NCI-H2171 (cell line): ENCODE measurements at regions not wholly inside any gene's neighbourhood (a gene's known extent, or its start where the extent isn't known, plus 50 kb on each side); places are given as distances from the start of the nearest gene placed in this dataset.

Source experiments
- DNase-seq: peaks from one replicate; lab custom pipeline; 2025; lab: John Stamatoyannopoulos, UW

DNA sequence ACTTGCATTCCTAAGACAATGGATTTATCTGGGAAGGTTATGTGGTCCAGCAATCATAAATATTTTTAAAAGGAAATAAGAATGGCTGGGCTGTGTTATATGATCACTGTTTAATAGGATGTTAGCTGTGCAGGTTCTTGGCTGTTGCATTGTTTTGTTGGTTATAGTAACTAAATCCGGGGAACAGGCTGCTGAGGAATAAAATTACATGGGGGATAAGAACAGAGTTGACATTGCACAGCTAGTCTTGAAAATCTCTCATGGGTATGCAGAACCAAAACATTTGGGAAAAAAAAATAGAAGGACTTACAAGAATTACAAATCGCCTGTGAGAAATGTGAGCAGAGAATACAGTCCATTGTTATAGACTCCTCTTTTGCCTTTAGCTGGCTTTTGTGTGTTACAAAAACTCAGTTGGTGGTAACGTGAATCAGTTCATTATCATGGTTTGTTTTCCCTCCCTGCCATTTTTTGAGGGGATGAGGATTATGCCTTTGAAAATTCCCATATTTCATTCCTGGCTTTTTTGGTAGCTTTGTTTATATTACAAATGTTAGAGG, 375.3 kb upstream of the DAB2 start:
- DNase-seq, result no peak

DNA sequence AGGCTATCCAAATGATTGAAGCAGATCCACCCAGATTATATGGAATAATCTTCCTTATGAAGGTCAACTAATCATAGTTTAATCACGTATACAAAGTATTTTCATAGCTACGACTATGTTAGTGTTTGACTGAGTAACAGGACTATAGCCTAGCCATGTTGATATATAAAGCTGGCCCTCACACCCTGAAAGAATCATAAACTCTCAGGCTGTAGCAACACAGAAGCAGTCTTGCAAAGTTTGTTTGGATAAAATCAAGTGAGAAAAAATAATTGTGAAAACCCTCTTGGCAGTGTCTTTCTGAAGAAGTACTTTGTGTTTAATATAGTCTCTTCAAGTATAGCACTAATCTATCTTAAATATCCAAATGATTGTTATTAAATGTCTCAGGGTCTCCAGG, 374.5 kb upstream of the DAB2 start:
- no peak for DNase-seq

DNA sequence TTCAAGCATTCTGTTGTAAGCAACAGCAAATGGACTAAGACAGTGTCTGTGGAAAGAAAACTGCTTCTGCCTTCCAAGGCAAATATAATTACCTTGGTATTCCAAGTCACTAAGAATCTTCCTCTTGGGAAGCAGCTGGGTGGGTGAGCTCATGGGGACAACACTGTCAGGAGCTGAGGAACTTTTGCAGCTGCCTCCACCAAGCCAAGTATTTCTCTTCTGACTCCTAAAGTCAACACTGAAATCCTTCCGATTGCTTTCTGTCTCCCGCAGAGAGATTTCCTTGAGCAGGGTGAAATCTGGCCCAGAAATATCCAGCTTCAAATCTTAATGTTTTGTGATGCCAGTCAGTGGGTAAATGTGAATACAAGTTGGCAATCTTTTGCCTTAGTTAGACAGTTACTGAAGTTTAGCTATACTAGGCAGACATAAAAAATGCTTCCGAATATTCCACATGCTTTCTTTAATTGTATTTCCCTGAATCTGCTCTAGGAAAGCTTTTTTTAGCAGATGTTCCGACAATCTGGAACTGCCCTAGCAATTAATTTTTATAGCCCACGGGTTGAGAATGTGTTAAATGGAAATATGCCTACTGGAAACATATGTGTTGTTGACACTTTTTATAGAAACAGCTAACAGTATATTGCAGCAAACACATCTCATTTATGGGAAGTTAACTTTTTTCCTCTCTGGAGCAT, 369.9 kb upstream of the DAB2 start:
- DNase-seq, result no peak

GRCh38 chr5:39785410-39785809, 360.6 kb upstream of the DAB2 start:
- DNase-seq, result no peak

DNA sequence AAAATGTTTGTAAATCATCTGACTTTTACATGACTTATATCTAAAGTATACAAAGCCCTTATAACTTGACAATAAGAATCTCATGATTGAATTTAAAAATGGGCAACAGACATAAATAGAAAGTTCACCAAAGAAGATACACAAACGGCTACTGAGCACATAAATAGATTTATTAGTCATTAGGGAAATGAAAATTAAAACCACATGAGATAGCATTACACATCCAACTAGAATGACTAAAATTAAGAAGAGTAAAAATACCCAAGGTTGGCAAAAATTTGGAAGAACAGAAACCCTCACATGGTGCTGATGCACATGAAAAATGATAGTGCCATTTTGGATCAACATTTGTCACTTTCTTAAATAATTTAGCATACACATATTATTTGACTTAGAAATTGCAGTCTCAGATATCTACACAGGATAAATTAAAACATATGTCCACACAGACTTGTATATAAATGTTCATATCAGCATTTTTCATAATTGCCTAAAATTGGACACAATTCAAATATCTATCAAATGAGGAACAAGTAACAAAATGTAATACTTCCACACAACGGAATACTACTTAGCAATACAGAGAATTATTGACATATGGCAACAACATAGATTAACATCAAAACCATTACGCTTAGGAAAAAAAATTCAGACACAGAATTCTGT, 359.1 kb upstream of the DAB2 start:
- no peak for DNase-seq

DNA sequence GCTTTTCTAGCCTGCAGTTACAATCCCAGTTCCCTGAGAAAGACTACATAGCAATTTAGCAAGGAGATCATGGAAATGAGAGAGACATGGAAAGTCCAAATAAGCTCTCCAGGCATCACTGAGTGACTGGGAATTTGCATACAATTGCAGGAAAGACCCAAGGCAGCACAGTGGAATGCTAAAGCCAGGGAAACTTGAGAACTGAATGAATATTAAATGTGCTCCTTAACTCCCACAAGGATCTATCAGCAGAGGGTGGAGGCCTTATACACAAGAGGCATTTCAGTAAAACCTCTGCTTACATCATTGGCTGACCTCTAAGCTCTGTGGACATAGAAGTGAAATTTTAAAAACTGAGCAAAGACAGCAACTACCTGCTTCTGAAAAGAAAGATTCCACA, 355.6 kb upstream of the DAB2 start:
- no peak for DNase-seq

- no peak for DNase-seq
Observed at GRCh38 chr5:39779831-39780230, 355.1 kb upstream of the DAB2 start.

- DNase-seq, result no peak
Observed at GRCh38 chr5:39775797-39776365, 351.1 kb upstream of the DAB2 start.

DNA sequence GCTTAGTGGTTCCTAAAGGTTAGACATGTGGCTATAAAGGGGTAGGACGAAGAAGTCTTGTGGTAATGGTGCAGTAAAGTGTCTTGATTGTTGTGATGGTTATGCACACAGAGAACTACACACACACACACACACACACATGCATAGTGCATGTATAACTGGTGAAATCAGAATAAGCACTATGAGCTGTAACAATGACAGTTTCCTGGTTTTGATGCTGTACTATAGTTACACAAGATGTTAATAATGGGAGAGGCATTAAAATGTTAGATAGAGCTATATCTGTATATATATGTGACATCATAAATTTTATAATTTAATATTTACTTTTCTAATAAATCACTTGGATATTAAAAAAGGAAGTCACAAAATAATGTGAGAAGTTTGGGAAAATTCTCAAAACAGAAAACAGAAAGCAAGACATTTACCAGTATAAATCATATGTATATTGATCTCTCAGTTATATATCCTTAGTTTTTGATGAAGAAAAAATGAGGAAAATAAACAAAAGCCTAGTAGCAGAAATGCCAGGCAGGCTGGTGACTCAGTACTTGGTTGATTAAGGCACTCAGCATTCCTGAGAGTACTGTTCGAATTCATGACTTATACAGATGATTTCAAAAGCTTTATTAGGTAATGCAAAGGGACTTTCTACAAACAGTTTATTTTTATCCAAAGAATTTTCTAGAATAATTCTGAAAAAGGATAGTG, 350.5 kb upstream of the DAB2 start:
- DNase-seq, result no peak

GRCh38 chr5:39774605-39775004, 349.8 kb upstream of the DAB2 start:
- DNase-seq, result no peak

DNA sequence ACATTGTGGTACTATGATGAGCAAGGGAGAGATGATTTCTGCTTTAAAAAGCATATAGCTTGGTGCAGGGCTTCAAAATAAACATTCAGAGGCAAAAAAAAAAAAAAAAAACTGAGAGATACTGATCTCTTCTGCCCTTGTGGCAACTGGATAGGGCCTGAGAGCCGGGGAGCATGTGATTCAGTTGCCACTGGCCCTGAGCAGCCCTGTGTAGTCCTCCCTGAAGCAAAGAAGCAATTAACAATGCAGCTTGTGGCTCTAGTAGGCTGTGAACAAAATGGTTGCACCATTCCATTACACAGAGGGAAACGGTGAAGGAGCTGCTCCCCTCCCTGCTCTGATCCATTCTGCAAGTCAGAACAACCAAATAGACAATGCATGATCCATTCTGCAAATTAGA, 347.5 kb upstream of the DAB2 start:
- DNase-seq, result no peak

DNA sequence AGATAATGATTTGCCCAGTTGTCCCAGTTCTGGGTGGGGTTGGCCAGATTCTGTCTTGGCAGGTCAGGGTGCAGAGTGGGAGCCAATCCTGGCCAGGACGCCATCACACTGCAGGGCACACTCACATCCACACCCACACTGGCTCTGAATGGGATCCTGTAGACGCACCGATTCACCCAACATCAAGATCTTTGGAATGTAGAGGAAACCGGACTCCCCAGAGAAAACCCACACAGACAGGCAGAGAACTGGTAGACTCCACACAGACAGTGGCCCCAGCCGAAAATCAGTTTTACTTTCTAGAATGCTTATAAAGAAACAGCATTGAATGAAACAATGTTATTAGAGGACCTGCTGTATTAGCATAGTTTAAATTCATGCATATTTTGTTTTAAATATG, 343.1 kb upstream of the DAB2 start:
- no peak for DNase-seq

DNA sequence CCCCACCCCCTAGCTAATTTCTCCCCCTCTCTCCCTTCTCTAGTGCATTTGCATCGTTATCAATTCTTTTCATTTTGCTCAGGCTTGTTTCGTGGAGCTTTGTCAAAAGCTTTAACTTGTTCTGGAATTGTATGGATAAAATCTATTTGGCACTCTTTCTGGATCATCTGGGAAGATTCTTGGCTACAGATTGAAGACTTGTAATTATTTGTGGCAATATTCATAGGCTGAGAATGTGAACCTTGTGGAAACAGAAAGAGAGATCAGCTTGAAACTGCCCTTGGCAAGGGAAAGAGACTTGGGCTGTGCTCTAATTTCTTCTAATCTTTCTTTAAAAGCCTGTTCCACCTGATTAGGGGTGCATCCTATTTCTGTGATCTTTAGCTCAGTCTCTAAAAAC, 340.6 kb upstream of the DAB2 start:
- no peak for DNase-seq

DNA sequence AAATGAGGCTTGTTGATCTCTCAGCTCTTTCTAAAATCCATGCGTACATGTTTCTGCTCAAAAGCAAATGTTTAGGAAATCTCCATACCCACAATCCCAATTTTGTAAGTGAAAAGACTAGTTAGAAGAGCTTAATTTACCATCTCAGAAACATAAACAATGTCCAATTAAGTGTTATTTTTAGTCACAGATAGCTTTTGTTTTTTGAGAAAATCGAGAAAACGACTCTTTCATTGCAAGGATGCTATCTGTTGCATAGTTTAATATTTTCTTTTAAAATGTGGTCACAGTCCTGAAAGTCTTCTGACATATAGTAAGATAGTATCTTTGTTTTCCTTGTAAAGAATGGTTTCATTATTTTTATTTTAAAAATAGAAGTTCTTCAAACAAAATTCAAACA, 338.0 kb upstream of the DAB2 start:
- no peak for DNase-seq

DNA sequence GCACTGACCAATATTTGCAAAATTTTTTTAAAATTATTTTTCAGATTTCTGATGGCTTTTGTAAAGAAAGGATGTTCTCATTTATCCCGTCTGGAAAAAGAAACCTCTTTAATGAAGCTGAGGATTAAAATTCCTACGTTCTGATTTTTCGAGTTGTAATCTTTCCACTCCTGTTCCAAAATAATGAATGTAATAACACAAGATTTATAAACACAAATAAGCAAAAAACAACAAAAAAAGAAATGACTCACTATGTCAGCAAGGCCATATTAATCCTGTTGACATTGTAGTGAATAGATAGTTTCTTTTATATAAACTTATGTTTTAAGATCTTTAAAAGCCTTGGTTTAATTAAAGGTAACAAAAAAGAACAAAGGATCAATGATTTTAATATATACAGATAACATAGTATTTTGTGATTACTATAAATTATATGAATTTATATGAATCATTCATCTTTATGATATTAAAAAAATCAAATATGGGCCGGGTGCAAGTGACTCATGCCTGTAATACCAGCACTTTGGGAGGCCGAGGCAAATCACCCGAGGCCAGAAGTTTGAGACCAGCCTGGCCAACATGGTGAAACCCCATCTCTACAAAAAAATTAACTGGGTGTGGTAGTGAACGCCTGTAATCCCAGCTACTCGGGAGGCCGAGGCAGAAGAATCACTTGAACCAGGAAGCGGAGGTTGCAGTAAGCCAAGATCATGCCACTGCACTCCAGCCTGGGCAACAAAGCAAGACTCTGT, 336.6 kb upstream of the DAB2 start:
- no peak for DNase-seq

- DNase-seq, result no peak
Observed at GRCh38 chr5:39760385-39761198, 335.8 kb upstream of the DAB2 start.

- DNase-seq, result no peak
Observed at GRCh38 chr5:39759701-39760100, 334.9 kb upstream of the DAB2 start.

DNA sequence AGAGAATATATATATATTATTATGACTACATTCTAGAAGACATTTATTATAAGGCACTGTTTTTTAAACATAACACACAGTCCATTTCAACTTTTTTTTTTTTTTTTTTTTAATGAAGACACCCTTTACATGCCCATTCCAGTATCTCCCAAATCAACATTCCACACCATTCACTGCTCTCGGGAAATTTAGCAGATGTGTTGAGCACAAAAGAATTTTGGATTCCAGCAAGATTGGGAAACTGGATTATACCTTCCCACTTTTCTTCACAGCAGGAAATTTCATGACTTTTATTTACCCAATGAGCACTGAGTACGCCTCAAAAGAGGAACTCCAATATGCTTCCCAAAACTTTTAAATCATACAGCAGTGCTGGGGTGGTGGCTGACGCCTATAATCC, 333.6 kb upstream of the DAB2 start:
- DNase-seq, result no peak

- DNase-seq, result no peak
Observed at GRCh38 chr5:39757131-39757530, 332.4 kb upstream of the DAB2 start.

GRCh38 chr5:39755986-39756385, 331.2 kb upstream of the DAB2 start:
- no peak for DNase-seq

DNA sequence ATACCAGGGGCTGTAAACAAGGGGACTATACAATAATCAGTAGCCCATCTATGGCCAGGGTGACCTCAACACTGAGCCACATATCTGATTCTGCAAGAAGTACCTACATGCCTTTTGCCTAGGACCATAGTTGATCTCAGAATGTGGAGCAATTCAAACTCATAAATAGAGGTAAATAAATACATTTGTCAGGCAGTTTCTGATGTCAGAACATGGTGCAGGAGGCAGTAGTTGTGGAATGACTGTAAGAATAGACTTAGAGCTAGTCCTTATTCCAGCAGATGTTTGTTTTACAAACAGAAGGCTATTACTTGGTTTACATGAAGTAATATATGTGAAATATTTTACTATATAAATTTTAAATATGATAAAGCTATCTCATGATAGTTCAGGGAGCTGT, 330.7 kb upstream of the DAB2 start:
- no peak for DNase-seq
